ENCODE measurements at regions not wholly inside any gene's neighbourhood (a gene's known extent, or its start where the extent isn't known, plus 50 kb on each side); places are given as distances from the start of the nearest gene placed in this dataset.

GRCh38 chr3:28134198-28134597, 107.2 kb upstream of the CMC1 start:
- no peak for TF ChIP-seq CTCF (IDR thresholded peaks at IDR 0.05)
- no peak for TF ChIP-seq POLR2A (IDR thresholded peaks at IDR 0.05)
- H3K27me3 ChIP-seq = no peaks in the 10 kb centered on the region
- H3K9me3 ChIP-seq = no peaks in the 10 kb centered on the region
- no peaks in the 10 kb centered on the region for H3K4me1 ChIP-seq
- intact Hi-C loops (cut with DNase I) = no loop called here
- H3K36me3 ChIP-seq = no peaks in the 10 kb centered on the region
- 78% methylated on average over 1 of the region's 1 CpG for WGBS (ENCODE audit: insufficient coverage, low coverage, low lambda C conversion rate, missing lambda C conversion rate)
- DNase-seq (no peak), ATAC-seq (no peak)
- no peak overlapping the region for H3K4me3 ChIP-seq
- H3K27ac ChIP-seq = no peak overlapping the region

- intact Hi-C loops (cut with DNase I) = no loop called here
- H3K27ac ChIP-seq = no peak overlapping the region
- TF ChIP-seq CTCF (IDR thresholded peaks at IDR 0.05) = no peak
- TF ChIP-seq POLR2A (IDR thresholded peaks at IDR 0.05) = no peak
- no peaks in the 10 kb centered on the region for H3K4me1 ChIP-seq
- H3K4me3 ChIP-seq = no peak overlapping the region
- ATAC-seq (no peak), DNase-seq (no peak)
- no peaks in the 10 kb centered on the region for H3K27me3 ChIP-seq
- no peaks in the 10 kb centered on the region for H3K36me3 ChIP-seq
- H3K9me3 ChIP-seq = no peaks in the 10 kb centered on the region
- 50% methylated on average over 3 of the region's 3 CpGs for WGBS (ENCODE audit: insufficient coverage, low coverage, low lambda C conversion rate, missing lambda C conversion rate)
Measured at GRCh38 chr3:28134792-28135375, 106.5 kb upstream of the CMC1 start.

- no peak for DNase-seq
- no peaks in the 10 kb centered on the region for H3K36me3 ChIP-seq
- H3K4me1 ChIP-seq = no peaks in the 10 kb centered on the region
- H3K4me3 ChIP-seq = no peak overlapping the region
- WGBS (ENCODE audit: insufficient coverage, low coverage, low lambda C conversion rate, missing lambda C conversion rate) = 69% methylated on average over 2 of the region's 2 CpGs
- H3K27ac ChIP-seq = no peak overlapping the region
- H3K27me3 ChIP-seq = no peaks in the 10 kb centered on the region
- TF ChIP-seq POLR2A (IDR thresholded peaks at IDR 0.05) (no peak), CTCF (IDR thresholded peaks at IDR 0.05) (no peak)
- intact Hi-C loops (cut with DNase I) = no loop called here
- no peaks in the 10 kb centered on the region for H3K9me3 ChIP-seq
- no peak for ATAC-seq
Measured at GRCh38 chr3:28136607-28137216, 104.7 kb upstream of the CMC1 start.

- intact Hi-C loops (cut with DNase I) = no loop called here
- no peak overlapping the region for H3K4me3 ChIP-seq
- H3K36me3 ChIP-seq = no peaks in the 10 kb centered on the region
- no peak for DNase-seq
- H3K27ac ChIP-seq = no peak overlapping the region
- H3K27me3 ChIP-seq = no peaks in the 10 kb centered on the region
- TF ChIP-seq POLR2A (IDR thresholded peaks at IDR 0.05) (no peak), CTCF (IDR thresholded peaks at IDR 0.05) (no peak)
- no peaks in the 10 kb centered on the region for H3K4me1 ChIP-seq
- H3K9me3 ChIP-seq = no peaks in the 10 kb centered on the region
- no peak for ATAC-seq
- 47% methylated on average over 6 of the region's 6 CpGs for WGBS (ENCODE audit: insufficient coverage, low coverage, low lambda C conversion rate, missing lambda C conversion rate)
Measured at GRCh38 chr3:28138043-28138610, 103.3 kb upstream of the CMC1 start.
